IMR-90 (cell line): ENCODE measurements at regions not wholly inside any gene's neighbourhood (a gene's known extent, or its start where the extent isn't known, plus 50 kb on each side); places are given as distances from the start of the nearest gene placed in this dataset.

Experiments
- ATAC-seq: fragments of 200-7000 bp; cut with Tn5 transposase; 2 replicates; pipeline ENCODE4 v1.9.1; 2020; ENCODE audit warnings: low read depth, mild to moderate bottlenecking, moderate library complexity
- BruUV-seq: library from RNA; stranded (reverse); fragments of 400-500 nt; replicated peaks from 2 replicates; lab custom pipeline; 2021; lab: Mats Ljungman, UMichigan
- CTCF ChIA-PET: fragments of 300-600 bp; formaldehyde crosslinking; extraction: SDS; loops from one replicate; lab custom pipeline; 2021; ENCODE audit warnings: antibody characterized with exemption; lab: Yijun Ruan, JAX
- POLR2A ChIA-PET: fragments of 300-600 bp; sonication (Branson Sonifier 250); formaldehyde crosslinking; loops from one replicate; lab custom pipeline; 2022; ENCODE audit warnings: antibody characterized with exemption; ENCODE audit not compliant: unreplicated experiment; lab: Charles Lee
- DNase-seq: peaks from one replicate; pipeline ENCODE4 v3.0.0; 2013
- H2AFZ ChIP-seq: replicated peaks from 2 replicates; pipeline ENCODE3; 2013; ENCODE audit warnings: low read length, mild to moderate bottlenecking; ENCODE audit not compliant: poor library complexity
- H2AK5ac ChIP-seq: 2 replicates; pipeline ENCODE4 v1.6.1; 2013; ENCODE audit warnings: low read depth, low read length, inconsistent platforms
- H2AK9ac ChIP-seq: replicated peaks from 2 replicates; pipeline ENCODE3; 2013; ENCODE audit warnings: mild to moderate bottlenecking, low read depth, low read length, moderate library complexity; ENCODE audit not compliant: poor library complexity
- H2BK120ac ChIP-seq: 2 replicates; pipeline ENCODE4 v1.6.1; 2013; ENCODE audit warnings: low read depth, low read length, inconsistent platforms
- H2BK15ac ChIP-seq: 3 replicates; pipeline ENCODE4 v1.6.1; 2013; ENCODE audit warnings: low read depth, low read length, inconsistent platforms
- H2BK20ac ChIP-seq: 2 replicates; pipeline ENCODE4 v1.6.1; 2013; ENCODE audit warnings: low read depth, mild to moderate bottlenecking, inconsistent platforms, low read length, moderate library complexity
- H2BK5ac ChIP-seq: 2 replicates; pipeline ENCODE4 v1.6.1; 2013; ENCODE audit warnings: mild to moderate bottlenecking, low read depth, low read length, inconsistent platforms; ENCODE audit not compliant: poor library complexity, severe bottlenecking
- H3K14ac ChIP-seq: replicated peaks from 2 replicates; pipeline ENCODE4 v1.6.1; 2013; ENCODE audit warnings: low read depth, low read length, inconsistent platforms
- H3K18ac ChIP-seq: 2 replicates; pipeline ENCODE4 v1.6.1; 2013; ENCODE audit warnings: low read depth, low read length, control low read depth
- H3K23ac ChIP-seq: 2 replicates; pipeline ENCODE4 v1.6.1; 2013; ENCODE audit warnings: low read depth, low read length, inconsistent platforms
- H3K27ac ChIP-seq: 2 replicates; pipeline ENCODE4 v1.5.1; 2013; ENCODE audit warnings: mild to moderate bottlenecking, control low read depth, low read length; ENCODE audit not compliant: insufficient read depth
- H3K27me3 ChIP-seq: 2 replicates; pipeline ENCODE4 v1.6.1; 2013; ENCODE audit warnings: low read length; ENCODE audit not compliant: control insufficient read depth, insufficient read depth
- H3K36me3 ChIP-seq: 2 replicates; pipeline ENCODE4 v1.6.1; 2013; ENCODE audit warnings: low read length, mixed read lengths; ENCODE audit not compliant: control insufficient read depth, insufficient read depth
- H3K4ac ChIP-seq: 2 replicates; pipeline ENCODE4 v1.6.1; 2013; ENCODE audit warnings: low read depth, low read length, inconsistent platforms
- H3K4me1 ChIP-seq: 2 replicates; pipeline ENCODE4 v1.6.1; 2013; ENCODE audit warnings: low read length, mixed read lengths; ENCODE audit not compliant: control insufficient read depth, insufficient read depth
- H3K4me2 ChIP-seq: 2 replicates; pipeline ENCODE4 v1.6.1; 2013; ENCODE audit warnings: low read depth, mild to moderate bottlenecking, control low read depth, low read length, moderate library complexity
- H3K4me3 ChIP-seq: 2 replicates; pipeline ENCODE4 v1.5.1; 2013; ENCODE audit warnings: low read depth, mild to moderate bottlenecking, control low read depth, low read length, moderate library complexity; ENCODE audit not compliant: insufficient read depth
- H3K56ac ChIP-seq: 2 replicates; pipeline ENCODE4 v1.6.1; 2013; ENCODE audit warnings: low read length, inconsistent platforms; ENCODE audit not compliant: insufficient read depth; ENCODE audit errors: extremely low read depth
- H3K79me1 ChIP-seq, 2 experiments: 2 replicates each; pipeline ENCODE4 v1.6.1; 2013; ENCODE audit warnings: low read length in 2 of 2, inconsistent platforms in 1 of 2, low read depth in 1 of 2
- H3K9ac ChIP-seq: 2 replicates; pipeline ENCODE4 v1.6.1; 2013; ENCODE audit warnings: low read depth, low read length, control low read depth
- H3K9me1 ChIP-seq: 2 replicates; pipeline ENCODE4 v1.6.1; 2013; ENCODE audit warnings: low read length, inconsistent platforms; ENCODE audit not compliant: insufficient read depth
- H3K9me3 ChIP-seq: 2 replicates; pipeline ENCODE4 v1.6.1; 2013; ENCODE audit warnings: low read length; ENCODE audit not compliant: control insufficient read depth, insufficient read depth
- H4K20me1 ChIP-seq: 2 replicates; pipeline ENCODE4 v1.6.1; 2013; ENCODE audit warnings: low read length, inconsistent platforms; ENCODE audit not compliant: insufficient read depth
- H4K5ac ChIP-seq: 2 replicates; pipeline ENCODE4 v1.6.1; 2013; ENCODE audit warnings: mild to moderate bottlenecking, low read depth, low read length, control low read depth
- H4K8ac ChIP-seq, 2 experiments: 2 replicates each; pipeline ENCODE4 v1.6.1; 2013; ENCODE audit warnings: low read depth in 2 of 2, low read length in 2 of 2, control low read depth in 1 of 2, inconsistent platforms in 1 of 2
- H4K91ac ChIP-seq: 2 replicates; pipeline ENCODE4 v1.6.1; 2013; ENCODE audit warnings: low read depth, low read length, inconsistent platforms; ENCODE audit not compliant: insufficient read depth
- MXI1 ChIP-seq: IDR thresholded peaks from 2 replicates; pipeline ENCODE4 v1.6.1; 2012; ENCODE audit warnings: low read depth, mild to moderate bottlenecking, low read length, moderate library complexity, borderline replicate concordance
- WGBS, 2 experiments: methylation state at CpG; one replicate each; pipeline versions ENCODE4 v1.1.5 to v1.1.7; 2013; ENCODE audit warnings: missing lambda C conversion rate in 2 of 2; ENCODE audit not compliant: insufficient read length in 1 of 2; ENCODE audit errors: extremely low coverage in 2 of 2; 5-methylcytosine and 5-hydroxymethylcytosine counted together
- dilution Hi-C: fragments of 300-500 bp; cut with HindIII; formaldehyde crosslinking; loops from one replicate; pipeline ENCODE4 v1.14.3; 2018; ENCODE audit warnings: low sequenced_read_pairs; ENCODE audit not compliant: unreplicated experiment
- in situ Hi-C: fragments of 300-500 bp; cut with MboI; formaldehyde crosslinking; loops from 3 replicates; pipeline ENCODE4 v1.14.3; 2019; ENCODE audit warnings: low sequenced_read_pairs, inconsistent platforms, mixed read lengths
- intact Hi-C: fragments of 100-400 bp; cut with micrococcal nuclease; formaldehyde crosslinking; loops from 2 replicates; pipeline ENCODE4 v1.10.0; 2022

- no peak overlapping the region for H3K14ac ChIP-seq
- H3K9me3 ChIP-seq = no peaks in the 10 kb centered on the region
- no peak overlapping the region for H4K8ac ChIP-seq
- H3K9ac ChIP-seq = no peak overlapping the region
- no peak overlapping the region for H3K4me3 ChIP-seq
- 0 out of 2 replicates have a peak overlapping the region, but pooled peaks have one; percentile 15 for H2AK5ac ChIP-seq
- 0 out of 2 replicates have a peak, but pooled peaks cover 2% of the 10 kb centered on the region for H3K9me1 ChIP-seq
- H4K91ac ChIP-seq = no peak overlapping the region
- H3K4me1 ChIP-seq = peaks cover under 1% of the 10 kb centered on the region
- H3K79me1 ChIP-seq = no peaks in the 10 kb centered on the region
- no peak overlapping the region for H3K56ac ChIP-seq
- H4K20me1 ChIP-seq = no peaks in the 10 kb centered on the region
- DNase-seq = no peak
- WGBS, 2 experiments = no CpG with 5 or more reads among the region's 2 CpGs
- H2AK9ac ChIP-seq = no peak overlapping the region
- H3K27ac ChIP-seq = no peak overlapping the region
- ChIA-PET CTCF (no interaction called here), POLR2A (no interaction called here)
- no peak overlapping the region for H3K4me2 ChIP-seq
- no peak for TF ChIP-seq MXI1
- H2BK5ac ChIP-seq = no peak overlapping the region
- ATAC-seq = no peak
- H3K36me3 ChIP-seq = no peaks in the 10 kb centered on the region
- H3K27me3 ChIP-seq = no peaks in the 10 kb centered on the region
- no peak overlapping the region for H3K4ac ChIP-seq
- H3K23ac ChIP-seq = no peak overlapping the region; the same call in 1 of the 2 replicates
- no TSS peak for BruUV-seq
- no peak overlapping the region for H2BK120ac ChIP-seq
- H3K18ac ChIP-seq = no peak overlapping the region
- in situ Hi-C loops = no loop called here
- H2BK20ac ChIP-seq = no peak overlapping the region
- dilution Hi-C loops = no loop called here
- peak overlapping the region; percentile 44; the same call in 2 of the 3 replicates for H2BK15ac ChIP-seq
- peak overlapping the region; percentile 21 for H2AFZ ChIP-seq
- intact Hi-C loops = no loop called here
- H4K5ac ChIP-seq = no peak overlapping the region
Observed at GRCh38 chr7:13835442-13835841, 154.0 kb downstream of the ETV1 start.
